ENCODE measurements at regions not wholly inside any gene's neighbourhood (a gene's known extent, or its start where the extent isn't known, plus 50 kb on each side); places are given as distances from the start of the nearest gene placed in this dataset.

DNA sequence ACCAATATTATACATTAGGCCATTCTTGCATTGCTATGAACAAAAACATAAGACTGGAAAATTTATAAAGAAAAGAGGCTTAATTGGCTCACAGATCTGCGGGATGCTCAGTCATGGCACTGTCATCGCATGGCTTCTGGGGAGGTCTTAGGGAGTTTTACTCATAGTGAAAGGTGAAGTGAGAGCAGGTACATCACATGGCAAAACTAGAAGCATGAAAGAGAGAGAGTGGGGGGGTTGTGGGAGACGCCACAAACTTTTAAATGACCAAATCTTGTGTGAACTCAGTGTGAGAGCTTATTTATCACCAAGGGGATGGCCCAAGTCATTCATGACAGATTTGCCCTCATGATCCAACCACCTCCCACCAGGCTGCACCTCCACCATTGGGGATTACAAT is 398.3 kb upstream of the EDIL3 start:
- Histone ChIP-seq H3K18ac (ENCODE audit: low read length) (no peak overlapping the region), H4K91ac (ENCODE audit: low read depth, low read length, poor library complexity) (no peak overlapping the region), H2BK12ac (ENCODE audit: low read length) (no peak overlapping the region), H3K9ac (ENCODE audit: low read depth, low read length, poor library complexity) (no peak overlapping the region), H3K4me1 (ENCODE audit: control insufficient read depth in 2 of 2, insufficient read depth in 1 of 2, low read depth in 1 of 2, low read length in 2 of 2) (no peaks in the 10 kb centered on the region), H3K23ac (ENCODE audit: low read depth, low read length, poor library complexity) (no peak overlapping the region), H2AFZ (ENCODE audit: low read length) (no peak overlapping the region), H3K4ac (ENCODE audit: low read length) (no peak overlapping the region), H3K79me1 (ENCODE audit: low read depth, low read length) (no peaks in the 10 kb centered on the region), H2AK5ac (ENCODE audit: low read depth, low read length) (no peak overlapping the region), H3K9me3 (replicated peaks in 1 of 2; ENCODE audit: control insufficient read depth in 2 of 2, insufficient read depth in 1 of 2, low read depth in 1 of 2, low read length in 2 of 2) (no peaks in the 10 kb centered on the region), H2BK5ac (ENCODE audit: low read length) (no peak overlapping the region), H3K27me3 (ENCODE audit: control insufficient read depth in 3 of 3, insufficient read depth in 3 of 3, low read depth in 1 of 3, low read length in 3 of 3) (no peaks in the 10 kb centered on the region), H3K4me3 (ENCODE audit: low read length in 2 of 2) (no peak overlapping the region), H3K36me3 (replicated peaks in 1 of 2; ENCODE audit: control insufficient read depth in 2 of 2, insufficient read depth in 2 of 2, low read length in 2 of 2) (no peaks in the 10 kb centered on the region), H4K8ac (ENCODE audit: low read depth, low read length) (no peak overlapping the region), H3K27ac (replicated peaks; ENCODE audit: low read length) (no peak overlapping the region), H3K4me2 (ENCODE audit: insufficient read depth, low read length, poor library complexity, severe bottlenecking) (no peak overlapping the region), H2BK15ac (ENCODE audit: low read length) (no peak overlapping the region), H3K14ac (ENCODE audit: low read length) (no peak overlapping the region), H2BK120ac (ENCODE audit: low read depth, low read length) (no peak overlapping the region)
- no CpG with 5 or more reads among the region's 3 CpGs for WGBS, 2 donors (ENCODE audit: extremely low coverage in 2 of 2, insufficient read length in 2 of 2, insufficient replicate concordance in 1 of 2)
- no peak for DNase-seq (ENCODE audit: low spot score)

DNA sequence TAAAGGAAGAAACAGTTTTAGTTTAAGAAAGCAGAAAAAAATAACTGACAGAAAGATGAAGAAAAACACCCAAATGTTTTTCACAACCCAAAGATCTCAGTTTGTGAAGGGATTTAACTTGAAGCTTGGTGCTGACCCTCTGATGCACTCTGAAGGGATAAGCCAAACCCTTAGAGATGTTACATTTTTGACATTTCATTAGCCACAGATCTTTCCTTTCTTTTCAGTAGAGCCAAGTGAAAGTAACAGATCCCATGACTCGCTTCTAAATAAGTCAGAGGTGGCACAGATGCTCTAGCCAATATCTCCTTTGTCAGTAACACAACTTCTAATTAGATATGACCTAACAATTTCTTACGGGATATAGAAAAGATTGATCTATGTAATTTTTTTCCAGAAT is 394.5 kb upstream of the EDIL3 start:
- Histone ChIP-seq H2BK12ac (ENCODE audit: low read length) (no peak overlapping the region), H3K9ac (ENCODE audit: low read depth, low read length, poor library complexity) (no peak overlapping the region), H2BK5ac (ENCODE audit: low read length) (no peak overlapping the region), H3K18ac (ENCODE audit: low read length) (no peak overlapping the region), H3K27me3 (ENCODE audit: control insufficient read depth in 3 of 3, insufficient read depth in 3 of 3, low read depth in 1 of 3, low read length in 3 of 3) (no peaks in the 10 kb centered on the region), H3K4ac (ENCODE audit: low read length) (no peak overlapping the region), H4K8ac (ENCODE audit: low read depth, low read length) (no peak overlapping the region), H2AFZ (ENCODE audit: low read length) (no peak overlapping the region), H3K23ac (ENCODE audit: low read depth, low read length, poor library complexity) (no peak overlapping the region), H3K27ac (replicated peaks; ENCODE audit: low read length) (no peak overlapping the region), H3K4me2 (ENCODE audit: insufficient read depth, low read length, poor library complexity, severe bottlenecking) (no peak overlapping the region), H2BK120ac (ENCODE audit: low read depth, low read length) (no peak overlapping the region), H3K4me3 (ENCODE audit: low read length in 2 of 2) (no peak overlapping the region), H4K91ac (ENCODE audit: low read depth, low read length, poor library complexity) (no peak overlapping the region), H3K36me3 (replicated peaks in 1 of 2; ENCODE audit: control insufficient read depth in 2 of 2, insufficient read depth in 2 of 2, low read length in 2 of 2) (no peaks in the 10 kb centered on the region), H2AK5ac (ENCODE audit: low read depth, low read length) (no peak overlapping the region), H3K14ac (ENCODE audit: low read length) (no peak overlapping the region), H3K79me1 (ENCODE audit: low read depth, low read length) (no peaks in the 10 kb centered on the region), H2BK15ac (ENCODE audit: low read length) (no peak overlapping the region), H3K4me1 (ENCODE audit: control insufficient read depth in 2 of 2, insufficient read depth in 1 of 2, low read depth in 1 of 2, low read length in 2 of 2) (no peaks in the 10 kb centered on the region), H3K9me3 (replicated peaks in 1 of 2; ENCODE audit: control insufficient read depth in 2 of 2, insufficient read depth in 1 of 2, low read depth in 1 of 2, low read length in 2 of 2) (no peaks in the 10 kb centered on the region)
- WGBS, 2 donors (ENCODE audit: extremely low coverage in 2 of 2, insufficient read length in 2 of 2, insufficient replicate concordance in 1 of 2), result no CpG with 5 or more reads among the region's 2 CpGs
- no peak for DNase-seq (ENCODE audit: low spot score)

DNA sequence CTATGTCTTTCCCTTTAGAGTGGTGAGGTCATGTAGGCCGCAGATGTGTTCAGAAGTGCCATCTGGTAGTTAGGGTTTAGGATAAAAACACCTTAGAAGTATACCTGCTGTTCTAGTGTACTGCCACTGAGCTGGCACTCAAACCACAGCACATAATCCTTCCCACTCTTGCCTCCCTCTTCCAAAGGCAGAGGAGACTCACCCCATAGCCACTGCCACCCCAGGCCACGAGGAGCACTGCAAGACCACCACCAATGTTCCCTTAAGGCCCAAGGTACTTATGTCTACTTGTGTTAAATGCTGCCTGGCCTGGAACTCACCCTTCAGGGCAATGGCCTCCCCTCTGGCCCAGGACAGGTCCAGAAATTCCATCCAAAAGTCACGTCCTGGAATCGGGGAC is 379.5 kb upstream of the EDIL3 start:
- Histone ChIP-seq H3K4me3 (ENCODE audit: low read length in 2 of 2) (no peak overlapping the region), H2BK12ac (ENCODE audit: low read length) (no peak overlapping the region), H3K18ac (ENCODE audit: low read length) (no peak overlapping the region), H2AFZ (ENCODE audit: low read length) (no peak overlapping the region), H2BK120ac (ENCODE audit: low read depth, low read length) (no peak overlapping the region), H3K27ac (replicated peaks; ENCODE audit: low read length) (no peak overlapping the region), H2AK5ac (ENCODE audit: low read depth, low read length) (no peak overlapping the region), H2BK15ac (ENCODE audit: low read length) (no peak overlapping the region), H4K8ac (ENCODE audit: low read depth, low read length) (no peak overlapping the region), H3K27me3 (ENCODE audit: control insufficient read depth in 3 of 3, insufficient read depth in 3 of 3, low read depth in 1 of 3, low read length in 3 of 3) (no peaks in the 10 kb centered on the region), H3K4me1 (ENCODE audit: control insufficient read depth in 2 of 2, insufficient read depth in 1 of 2, low read depth in 1 of 2, low read length in 2 of 2) (no peaks in the 10 kb centered on the region), H3K4me2 (ENCODE audit: insufficient read depth, low read length, poor library complexity, severe bottlenecking) (no peak overlapping the region), H3K79me1 (ENCODE audit: low read depth, low read length) (no peaks in the 10 kb centered on the region), H3K9me3 (replicated peaks in 1 of 2; ENCODE audit: control insufficient read depth in 2 of 2, insufficient read depth in 1 of 2, low read depth in 1 of 2, low read length in 2 of 2) (no peaks in the 10 kb centered on the region), H4K91ac (ENCODE audit: low read depth, low read length, poor library complexity) (no peak overlapping the region), H3K9ac (ENCODE audit: low read depth, low read length, poor library complexity) (no peak overlapping the region), H2BK5ac (ENCODE audit: low read length) (no peak overlapping the region), H3K23ac (ENCODE audit: low read depth, low read length, poor library complexity) (no peak overlapping the region), H3K4ac (ENCODE audit: low read length) (no peak overlapping the region), H3K36me3 (replicated peaks in 1 of 2; ENCODE audit: control insufficient read depth in 2 of 2, insufficient read depth in 2 of 2, low read length in 2 of 2) (no peaks in the 10 kb centered on the region), H3K14ac (ENCODE audit: low read length) (no peak overlapping the region)
- no CpG with 5 or more reads among the region's 4 CpGs for WGBS, 2 donors (ENCODE audit: extremely low coverage in 2 of 2, insufficient read length in 2 of 2, insufficient replicate concordance in 1 of 2)
- no peak for DNase-seq (ENCODE audit: low spot score)

DNA sequence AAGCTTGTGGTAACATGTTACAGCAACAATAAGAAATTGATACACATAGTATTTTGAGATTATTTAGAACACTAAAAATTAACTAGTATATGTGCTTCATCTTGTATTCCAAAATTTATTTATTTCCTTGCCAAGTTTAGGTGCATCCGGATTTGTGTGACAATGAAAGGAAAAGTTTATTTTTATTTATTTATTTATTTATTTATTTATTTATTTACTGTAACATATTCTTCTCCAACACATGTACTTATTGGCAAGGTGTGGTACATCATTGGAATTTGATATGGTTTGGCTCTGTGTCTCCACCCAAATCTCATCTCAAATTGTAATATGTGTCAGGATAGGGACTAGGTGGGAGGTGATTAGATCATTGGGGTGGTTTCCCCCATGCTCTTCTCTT is 373.3 kb upstream of the EDIL3 start:
- Histone ChIP-seq H3K9ac (ENCODE audit: low read depth, low read length, poor library complexity) (no peak overlapping the region), H3K36me3 (replicated peaks in 1 of 2; ENCODE audit: control insufficient read depth in 2 of 2, insufficient read depth in 2 of 2, low read length in 2 of 2) (no peaks in the 10 kb centered on the region), H3K18ac (ENCODE audit: low read length) (no peak overlapping the region), H3K9me3 (replicated peaks in 1 of 2; ENCODE audit: control insufficient read depth in 2 of 2, insufficient read depth in 1 of 2, low read depth in 1 of 2, low read length in 2 of 2) (no peaks in the 10 kb centered on the region), H3K79me1 (ENCODE audit: low read depth, low read length) (no peaks in the 10 kb centered on the region), H2BK5ac (ENCODE audit: low read length) (no peak overlapping the region), H2BK12ac (ENCODE audit: low read length) (no peak overlapping the region), H2AK5ac (ENCODE audit: low read depth, low read length) (no peak overlapping the region), H3K14ac (ENCODE audit: low read length) (no peak overlapping the region), H3K4me2 (ENCODE audit: insufficient read depth, low read length, poor library complexity, severe bottlenecking) (no peak overlapping the region), H2BK120ac (ENCODE audit: low read depth, low read length) (no peak overlapping the region), H3K27ac (replicated peaks; ENCODE audit: low read length) (no peak overlapping the region), H2BK15ac (ENCODE audit: low read length) (no peak overlapping the region), H3K27me3 (ENCODE audit: control insufficient read depth in 3 of 3, insufficient read depth in 3 of 3, low read depth in 1 of 3, low read length in 3 of 3) (no peaks in the 10 kb centered on the region), H3K4me1 (ENCODE audit: control insufficient read depth in 2 of 2, insufficient read depth in 1 of 2, low read depth in 1 of 2, low read length in 2 of 2) (no peaks in the 10 kb centered on the region), H3K23ac (ENCODE audit: low read depth, low read length, poor library complexity) (no peak overlapping the region), H3K4ac (ENCODE audit: low read length) (no peak overlapping the region), H4K8ac (ENCODE audit: low read depth, low read length) (no peak overlapping the region), H4K91ac (ENCODE audit: low read depth, low read length, poor library complexity) (no peak overlapping the region), H3K4me3 (ENCODE audit: low read length in 2 of 2) (no peak overlapping the region), H2AFZ (ENCODE audit: low read length) (no peak overlapping the region)
- WGBS, 2 donors (ENCODE audit: extremely low coverage in 2 of 2, insufficient read length in 2 of 2, insufficient replicate concordance in 1 of 2), result no CpG with 5 or more reads among the region's 1 CpG
- DNase-seq (ENCODE audit: low spot score), result no peak
